AG08396 (cell line): ENCODE measurements at regions not wholly inside any gene's neighbourhood (a gene's known extent, or its start where the extent isn't known, plus 50 kb on each side); places are given as distances from the start of the nearest gene placed in this dataset.
A peak's percentile ranks its signal among the peaks of the same experiment; 100 is the strongest.
"Not testable (repeated sequence)": the region's sequence is repeated elsewhere in the genome, so short reads cannot be mapped to it uniquely, and the experiment has no call there.

Experiments used
- DNase-seq: peaks from one replicate; pipeline ENCODE4 v3.0.0; 2012; ENCODE audit warnings: low spot score, mixed read lengths

GRCh38 chr4:122973465-122973864, 51.1 kb upstream of the NUDT6 start:
- no peak for DNase-seq

- DNase-seq: no peak
Observed at GRCh38 chr4:122976111-122976510, 53.7 kb upstream of the NUDT6 start.

- no peak for DNase-seq
Observed at GRCh38 chr4:122977103-122977502, 54.7 kb upstream of the NUDT6 start.

- DNase-seq: no peak
Observed at GRCh38 chr4:122978109-122978508, 55.7 kb upstream of the NUDT6 start.

- DNase-seq: no peak
Observed at GRCh38 chr4:122978789-122979188, 56.4 kb upstream of the NUDT6 start.

- DNase-seq: no peak
Observed at GRCh38 chr4:122980860-122981259, 58.5 kb upstream of the NUDT6 start.

- no peak for DNase-seq
Observed at GRCh38 chr4:122988696-122989095, 66.3 kb upstream of the NUDT6 start.

- DNase-seq: no peak
Observed at GRCh38 chr4:122990891-122991290, 68.5 kb upstream of the NUDT6 start.

- no peak for DNase-seq
Observed at GRCh38 chr4:122992057-122992456, 69.7 kb upstream of the NUDT6 start.

- DNase-seq: no peak
Observed at GRCh38 chr4:122992641-122993040, 70.2 kb upstream of the NUDT6 start.

- no peak for DNase-seq
Observed at GRCh38 chr4:122996350-122996749, 74.0 kb upstream of the NUDT6 start.

- no peak for DNase-seq
Observed at GRCh38 chr4:122997463-122998101, 75.2 kb upstream of the NUDT6 start.

- DNase-seq: not testable (repeated sequence)
Observed at GRCh38 chr4:123004079-123004478, 81.7 kb upstream of the NUDT6 start.

GRCh38 chr4:123005126-123005525, 82.7 kb upstream of the NUDT6 start:
- DNase-seq: not testable (repeated sequence)

- DNase-seq: no peak
Observed at GRCh38 chr4:123007679-123008078, 85.3 kb upstream of the NUDT6 start.

- not testable (repeated sequence) for DNase-seq
Observed at GRCh38 chr4:123012416-123012815, 90.0 kb upstream of the NUDT6 start.

- no peak for DNase-seq
Observed at GRCh38 chr4:123014038-123014437, 91.6 kb upstream of the NUDT6 start.

GRCh38 chr4:123017078-123017477, 94.7 kb upstream of the NUDT6 start:
- DNase-seq: no peak

- peak; percentile 58 for DNase-seq
Observed at GRCh38 chr4:123017636-123018395, 95.4 kb upstream of the NUDT6 start.

GRCh38 chr4:123018396-123018775, 96.0 kb upstream of the NUDT6 start:
- no peak for DNase-seq

GRCh38 chr4:123020285-123020684, 97.9 kb upstream of the NUDT6 start:
- DNase-seq: no peak

GRCh38 chr4:123023647-123024046, 101.2 kb upstream of the NUDT6 start:
- no peak for DNase-seq

- no peak for DNase-seq
Observed at GRCh38 chr4:123024710-123025109, 102.3 kb upstream of the NUDT6 start.

GRCh38 chr4:123025398-123025797, 103.0 kb upstream of the NUDT6 start:
- DNase-seq: no peak
